ENCODE measurements at regions not wholly inside any gene's neighbourhood (a gene's known extent, or its start where the extent isn't known, plus 50 kb on each side); places are given as distances from the start of the nearest gene placed in this dataset.
A peak's percentile ranks its signal among the peaks of the same experiment; 100 is the strongest.

DNA sequence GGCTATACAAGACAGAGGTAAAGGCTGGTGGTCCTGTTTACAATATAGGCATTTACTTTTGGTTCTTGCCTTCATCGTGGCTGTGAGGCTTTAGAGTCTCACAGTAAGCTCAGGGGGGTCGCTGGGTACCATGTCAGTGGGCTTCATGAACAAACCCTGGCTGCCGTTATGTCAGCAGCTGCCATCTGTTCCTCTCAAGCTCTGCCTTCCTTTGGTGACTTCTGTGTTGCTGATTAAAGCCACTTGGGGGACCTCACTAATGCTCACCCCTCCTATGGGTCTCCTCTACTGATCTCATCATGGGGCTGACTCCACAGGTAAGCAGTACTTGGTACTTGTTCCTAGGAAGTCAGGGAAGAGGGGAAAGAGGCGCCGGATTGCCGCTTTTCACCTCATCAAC, 268.7 kb downstream of the TTC6 start (continued):
- TF ChIP-seq, protein P1, sequence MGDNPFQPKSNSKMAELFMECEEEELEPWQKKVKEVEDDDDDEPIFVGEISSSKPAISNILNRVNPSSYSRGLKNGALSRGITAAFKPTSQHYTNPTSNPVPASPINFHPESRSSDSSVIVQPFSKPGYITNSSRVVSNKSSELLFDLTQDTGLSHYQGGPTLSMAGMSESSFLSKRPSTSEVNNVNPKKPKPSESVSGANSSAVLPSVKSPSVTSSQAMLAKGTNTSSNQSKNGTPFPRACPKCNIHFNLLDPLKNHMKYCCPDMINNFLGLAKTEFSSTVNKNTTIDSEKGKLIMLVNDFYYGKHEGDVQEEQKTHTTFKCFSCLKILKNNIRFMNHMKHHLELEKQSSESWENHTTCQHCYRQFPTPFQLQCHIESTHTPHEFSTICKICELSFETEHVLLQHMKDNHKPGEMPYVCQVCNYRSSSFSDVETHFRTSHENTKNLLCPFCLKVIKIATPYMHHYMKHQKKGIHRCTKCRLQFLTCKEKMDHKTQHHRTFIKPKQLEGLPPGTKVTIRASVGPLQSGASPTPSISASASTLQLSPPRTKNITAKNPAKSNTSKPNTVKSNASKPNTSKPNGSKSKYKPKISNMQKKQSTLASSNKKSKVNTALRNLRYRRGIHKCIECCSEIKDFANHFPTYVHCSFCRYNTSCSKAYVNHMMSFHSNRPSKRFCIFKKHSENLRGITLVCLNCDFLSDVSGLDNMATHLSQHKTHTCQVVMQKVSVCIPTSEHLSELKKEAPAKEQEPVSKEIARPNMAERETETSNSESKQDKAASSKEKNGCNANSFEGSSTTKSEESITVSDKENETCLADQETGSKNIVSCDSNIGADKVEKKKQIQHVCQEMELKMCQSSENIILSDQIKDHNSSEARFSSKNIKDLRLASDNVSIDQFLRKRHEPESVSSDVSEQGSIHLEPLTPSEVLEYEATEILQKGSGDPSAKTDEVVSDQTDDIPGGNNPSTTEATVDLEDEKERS (CRISPR knock-in tag; IDR thresholded peaks at IDR 0.05): no peak
- TF ChIP-seq, protein P2, sequence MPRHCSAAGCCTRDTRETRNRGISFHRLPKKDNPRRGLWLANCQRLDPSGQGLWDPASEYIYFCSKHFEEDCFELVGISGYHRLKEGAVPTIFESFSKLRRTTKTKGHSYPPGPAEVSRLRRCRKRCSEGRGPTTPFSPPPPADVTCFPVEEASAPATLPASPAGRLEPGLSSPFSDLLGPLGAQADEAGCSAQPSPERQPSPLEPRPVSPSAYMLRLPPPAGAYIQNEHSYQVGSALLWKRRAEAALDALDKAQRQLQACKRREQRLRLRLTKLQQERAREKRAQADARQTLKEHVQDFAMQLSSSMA (CRISPR knock-in tag; IDR thresholded peaks at IDR 0.05): 0 out of 2 replicates have a peak, but pooled peaks have one; percentile 56
- TF ChIP-seq, protein P3, sequence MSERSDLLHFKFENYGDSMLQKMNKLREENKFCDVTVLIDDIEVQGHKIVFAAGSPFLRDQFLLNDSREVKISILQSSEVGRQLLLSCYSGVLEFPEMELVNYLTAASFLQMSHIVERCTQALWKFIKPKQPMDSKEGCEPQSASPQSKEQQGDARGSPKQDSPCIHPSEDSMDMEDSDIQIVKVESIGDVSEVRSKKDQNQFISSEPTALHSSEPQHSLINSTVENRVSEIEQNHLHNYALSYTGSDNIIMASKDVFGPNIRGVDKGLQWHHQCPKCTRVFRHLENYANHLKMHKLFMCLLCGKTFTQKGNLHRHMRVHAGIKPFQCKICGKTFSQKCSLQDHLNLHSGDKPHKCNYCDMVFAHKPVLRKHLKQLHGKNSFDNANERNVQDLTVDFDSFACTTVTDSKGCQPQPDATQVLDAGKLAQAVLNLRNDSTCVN (CRISPR knock-in tag; IDR thresholded peaks at IDR 0.05; ENCODE audit: borderline replicate concordance): 0 out of 2 replicates have a peak, but pooled peaks have one; percentile 57
- TF ChIP-seq, protein P4, sequence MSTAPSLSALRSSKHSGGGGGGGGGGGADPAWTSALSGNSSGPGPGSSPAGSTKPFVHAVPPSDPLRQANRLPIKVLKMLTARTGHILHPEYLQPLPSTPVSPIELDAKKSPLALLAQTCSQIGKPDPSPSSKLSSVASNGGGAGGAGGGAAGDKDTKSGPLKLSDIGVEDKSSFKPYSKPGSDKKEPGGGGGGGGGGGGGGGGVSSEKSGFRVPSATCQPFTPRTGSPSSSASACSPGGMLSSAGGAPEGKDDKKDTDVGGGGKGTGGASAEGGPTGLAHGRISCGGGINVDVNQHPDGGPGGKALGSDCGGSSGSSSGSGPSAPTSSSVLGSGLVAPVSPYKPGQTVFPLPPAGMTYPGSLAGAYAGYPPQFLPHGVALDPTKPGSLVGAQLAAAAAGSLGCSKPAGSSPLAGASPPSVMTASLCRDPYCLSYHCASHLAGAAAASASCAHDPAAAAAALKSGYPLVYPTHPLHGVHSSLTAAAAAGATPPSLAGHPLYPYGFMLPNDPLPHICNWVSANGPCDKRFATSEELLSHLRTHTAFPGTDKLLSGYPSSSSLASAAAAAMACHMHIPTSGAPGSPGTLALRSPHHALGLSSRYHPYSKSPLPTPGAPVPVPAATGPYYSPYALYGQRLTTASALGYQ (CRISPR knock-in tag; IDR thresholded peaks at IDR 0.05): no peak
- no peak for TF ChIP-seq ZIK1 (CRISPR knock-in tag; IDR thresholded peaks at IDR 0.05; ENCODE audit: borderline replicate concordance, low read depth)
- 0 out of 2 replicates have a peak, but pooled peaks have one; percentile 0 for TF ChIP-seq WIZ (CRISPR knock-in tag; IDR thresholded peaks at IDR 0.05)
- TF ChIP-seq, protein P5, sequence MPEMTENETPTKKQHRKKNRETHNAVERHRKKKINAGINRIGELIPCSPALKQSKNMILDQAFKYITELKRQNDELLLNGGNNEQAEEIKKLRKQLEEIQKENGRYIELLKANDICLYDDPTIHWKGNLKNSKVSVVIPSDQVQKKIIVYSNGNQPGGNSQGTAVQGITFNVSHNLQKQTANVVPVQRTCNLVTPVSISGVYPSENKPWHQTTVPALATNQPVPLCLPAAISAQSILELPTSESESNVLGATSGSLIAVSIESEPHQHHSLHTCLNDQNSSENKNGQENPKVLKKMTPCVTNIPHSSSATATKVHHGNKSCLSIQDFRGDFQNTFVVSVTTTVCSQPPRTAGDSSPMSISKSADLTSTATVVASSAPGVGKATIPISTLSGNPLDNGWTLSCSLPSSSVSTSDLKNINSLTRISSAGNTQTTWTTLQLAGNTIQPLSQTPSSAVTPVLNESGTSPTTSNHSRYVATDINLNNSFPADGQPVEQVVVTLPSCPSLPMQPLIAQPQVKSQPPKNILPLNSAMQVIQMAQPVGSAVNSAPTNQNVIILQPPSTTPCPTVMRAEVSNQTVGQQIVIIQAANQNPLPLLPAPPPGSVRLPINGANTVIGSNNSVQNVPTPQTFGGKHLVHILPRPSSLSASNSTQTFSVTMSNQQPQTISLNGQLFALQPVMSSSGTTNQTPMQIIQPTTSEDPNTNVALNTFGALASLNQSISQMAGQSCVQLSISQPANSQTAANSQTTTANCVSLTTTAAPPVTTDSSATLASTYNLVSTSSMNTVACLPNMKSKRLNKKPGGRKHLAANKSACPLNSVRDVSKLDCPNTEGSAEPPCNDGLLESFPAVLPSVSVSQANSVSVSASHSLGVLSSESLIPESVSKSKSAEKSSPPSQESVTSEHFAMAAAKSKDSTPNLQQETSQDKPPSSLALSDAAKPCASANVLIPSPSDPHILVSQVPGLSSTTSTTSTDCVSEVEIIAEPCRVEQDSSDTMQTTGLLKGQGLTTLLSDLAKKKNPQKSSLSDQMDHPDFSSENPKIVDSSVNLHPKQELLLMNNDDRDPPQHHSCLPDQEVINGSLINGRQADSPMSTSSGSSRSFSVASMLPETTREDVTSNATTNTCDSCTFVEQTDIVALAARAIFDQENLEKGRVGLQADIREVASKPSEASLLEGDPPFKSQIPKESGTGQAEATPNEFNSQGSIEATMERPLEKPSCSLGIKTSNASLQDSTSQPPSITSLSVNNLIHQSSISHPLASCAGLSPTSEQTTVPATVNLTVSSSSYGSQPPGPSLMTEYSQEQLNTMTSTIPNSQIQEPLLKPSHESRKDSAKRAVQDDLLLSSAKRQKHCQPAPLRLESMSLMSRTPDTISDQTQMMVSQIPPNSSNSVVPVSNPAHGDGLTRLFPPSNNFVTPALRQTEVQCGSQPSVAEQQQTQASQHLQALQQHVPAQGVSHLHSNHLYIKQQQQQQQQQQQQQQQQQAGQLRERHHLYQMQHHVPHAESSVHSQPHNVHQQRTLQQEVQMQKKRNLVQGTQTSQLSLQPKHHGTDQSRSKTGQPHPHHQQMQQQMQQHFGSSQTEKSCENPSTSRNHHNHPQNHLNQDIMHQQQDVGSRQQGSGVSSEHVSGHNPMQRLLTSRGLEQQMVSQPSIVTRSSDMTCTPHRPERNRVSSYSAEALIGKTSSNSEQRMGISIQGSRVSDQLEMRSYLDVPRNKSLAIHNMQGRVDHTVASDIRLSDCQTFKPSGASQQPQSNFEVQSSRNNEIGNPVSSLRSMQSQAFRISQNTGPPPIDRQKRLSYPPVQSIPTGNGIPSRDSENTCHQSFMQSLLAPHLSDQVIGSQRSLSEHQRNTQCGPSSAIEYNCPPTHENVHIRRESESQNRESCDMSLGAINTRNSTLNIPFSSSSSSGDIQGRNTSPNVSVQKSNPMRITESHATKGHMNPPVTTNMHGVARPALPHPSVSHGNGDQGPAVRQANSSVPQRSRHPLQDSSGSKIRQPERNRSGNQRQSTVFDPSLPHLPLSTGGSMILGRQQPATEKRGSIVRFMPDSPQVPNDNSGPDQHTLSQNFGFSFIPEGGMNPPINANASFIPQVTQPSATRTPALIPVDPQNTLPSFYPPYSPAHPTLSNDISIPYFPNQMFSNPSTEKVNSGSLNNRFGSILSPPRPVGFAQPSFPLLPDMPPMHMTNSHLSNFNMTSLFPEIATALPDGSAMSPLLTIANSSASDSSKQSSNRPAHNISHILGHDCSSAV (CRISPR knock-in tag; IDR thresholded peaks at IDR 0.05; ENCODE audit: borderline replicate concordance): no peak
